Stimulated activated CD4-positive, alpha-beta T cell treated with anti-CD3 and anti-CD28 coated beads, Interleukin-4, amount 100 ng/mL, for 1 hour (primary cell): ENCODE measurements at regions not wholly inside any gene's neighbourhood (a gene's known extent, or its start where the extent isn't known, plus 50 kb on each side); places are given as distances from the start of the nearest gene placed in this dataset.
A peak's percentile ranks its signal among the peaks of the same experiment; 100 is the strongest.
"Not testable (repeated sequence)": the region's sequence is repeated elsewhere in the genome, so short reads cannot be mapped to it uniquely, and the experiment has no call there.

Experiments
- DNase-seq: peaks from one replicate; pipeline ENCODE4 v3.0.0-alpha.2; 2020

DNA sequence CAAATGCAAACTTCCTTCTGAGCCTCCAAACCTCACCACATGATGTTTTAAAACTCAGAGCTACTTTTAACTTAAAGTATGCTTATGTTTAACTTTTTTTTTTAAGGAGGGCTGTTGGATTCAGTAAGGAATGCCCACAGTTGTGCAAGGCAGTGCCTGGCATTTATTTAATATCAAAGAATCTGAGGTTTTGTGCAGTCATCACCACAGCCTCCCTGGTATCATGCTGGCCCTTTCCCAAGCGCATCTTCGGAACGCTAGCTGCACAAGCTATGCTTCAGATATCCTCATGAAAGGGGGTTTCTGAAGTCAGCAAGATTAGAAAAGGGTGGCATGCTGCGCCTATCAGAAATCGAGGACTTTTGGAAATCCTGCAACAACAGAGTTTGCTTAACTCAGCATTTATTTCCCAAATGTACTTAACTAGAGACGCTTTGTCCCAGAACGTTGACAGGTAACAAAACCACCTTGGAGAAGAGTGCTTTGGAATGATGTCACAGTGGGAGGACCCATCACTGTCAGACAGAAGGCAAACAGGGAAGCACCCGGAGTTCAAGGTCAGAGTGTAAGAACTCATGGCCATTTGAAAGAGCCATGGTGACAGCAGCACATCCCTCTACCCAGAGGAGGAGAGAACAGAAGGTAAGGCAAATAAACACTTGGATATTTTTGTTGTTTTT is 120.2 kb upstream of the IGF1R start:
- no peak for DNase-seq

- no peak for DNase-seq
Measured at GRCh38 chr15:98529205-98530145, 118.9 kb upstream of the IGF1R start.

DNA sequence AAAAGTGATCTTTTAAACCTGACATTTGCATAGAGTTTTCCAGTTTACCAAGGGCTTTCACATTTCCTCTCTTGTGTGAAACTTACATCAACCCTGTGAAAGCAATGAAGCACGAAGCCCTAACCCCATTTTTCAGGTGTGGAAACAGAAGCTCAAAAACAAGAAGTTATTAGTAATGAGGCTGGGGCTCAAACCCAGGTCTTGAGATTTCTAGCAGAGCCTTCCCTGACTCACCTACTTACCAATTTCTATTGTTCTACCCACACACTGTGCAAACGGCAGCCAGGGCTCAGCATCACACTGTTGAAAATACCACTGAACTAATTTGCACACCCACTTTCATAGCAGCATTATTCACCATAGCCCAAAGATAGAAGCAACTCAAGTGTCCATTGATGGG is 117.8 kb upstream of the IGF1R start:
- no peak for DNase-seq

- no peak for DNase-seq
Measured at GRCh38 chr15:98532063-98532462, 116.3 kb upstream of the IGF1R start.

DNA sequence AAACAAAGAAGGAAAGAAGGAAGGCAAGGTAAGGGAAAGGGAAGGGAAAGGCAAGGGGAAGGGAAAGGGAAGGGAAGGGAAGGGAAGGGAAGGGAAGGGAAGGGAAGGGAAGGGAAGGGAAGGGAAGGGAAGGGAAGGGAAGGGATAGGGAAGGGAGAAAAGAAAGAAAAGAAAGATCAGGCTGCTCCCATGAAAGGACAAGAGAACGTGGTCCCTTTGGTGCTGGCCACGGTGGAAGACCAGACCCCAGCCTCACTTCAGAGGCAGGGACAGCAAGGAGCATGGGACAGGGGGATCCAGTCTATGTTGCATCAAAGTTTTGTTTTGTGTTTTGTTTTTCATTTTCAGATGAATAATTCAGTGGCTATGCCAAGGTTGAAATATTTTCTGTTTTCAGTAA is 111.4 kb upstream of the IGF1R start:
- DNase-seq = no peak

- no peak for DNase-seq
Measured at GRCh38 chr15:98537516-98538060, 110.8 kb upstream of the IGF1R start.

DNA sequence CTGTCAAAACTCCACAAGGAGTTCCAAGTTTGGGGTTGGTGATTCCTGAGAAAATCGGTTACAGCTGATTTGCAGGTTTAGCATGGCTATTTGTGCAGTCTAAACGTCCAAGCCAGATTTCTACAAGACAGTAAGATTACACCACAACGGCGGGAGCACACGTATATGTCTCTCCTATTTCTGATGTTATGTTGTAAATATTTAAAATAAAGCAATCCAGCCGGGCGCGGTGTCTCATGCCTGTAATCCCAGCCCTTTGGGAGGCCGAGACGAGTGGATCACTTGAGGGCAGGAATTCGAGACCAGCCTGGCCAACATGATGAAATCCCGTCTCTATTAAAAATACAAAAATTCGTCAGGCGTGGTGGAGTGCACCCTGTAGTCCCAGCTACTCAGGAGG is 106.8 kb upstream of the IGF1R start:
- no peak for DNase-seq

DNA sequence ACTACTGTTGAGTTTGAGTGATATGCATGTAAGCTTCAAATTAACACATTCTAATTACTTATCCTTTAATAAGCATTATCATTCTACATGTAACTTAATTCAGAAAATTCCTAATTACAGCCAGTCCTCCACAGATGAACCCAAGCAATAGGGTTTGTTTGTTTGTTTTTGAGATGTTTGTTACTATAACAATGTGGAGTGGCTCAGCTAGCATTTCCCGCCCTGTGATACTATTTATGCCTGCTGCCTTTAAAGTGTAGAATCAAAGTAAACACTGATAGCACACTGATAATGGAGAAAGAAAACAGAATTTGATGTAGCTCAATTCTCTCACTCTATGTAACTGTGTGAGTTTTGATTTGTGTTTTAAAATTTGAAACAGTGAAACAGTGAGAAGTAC is 105.1 kb upstream of the IGF1R start:
- no peak for DNase-seq

DNA sequence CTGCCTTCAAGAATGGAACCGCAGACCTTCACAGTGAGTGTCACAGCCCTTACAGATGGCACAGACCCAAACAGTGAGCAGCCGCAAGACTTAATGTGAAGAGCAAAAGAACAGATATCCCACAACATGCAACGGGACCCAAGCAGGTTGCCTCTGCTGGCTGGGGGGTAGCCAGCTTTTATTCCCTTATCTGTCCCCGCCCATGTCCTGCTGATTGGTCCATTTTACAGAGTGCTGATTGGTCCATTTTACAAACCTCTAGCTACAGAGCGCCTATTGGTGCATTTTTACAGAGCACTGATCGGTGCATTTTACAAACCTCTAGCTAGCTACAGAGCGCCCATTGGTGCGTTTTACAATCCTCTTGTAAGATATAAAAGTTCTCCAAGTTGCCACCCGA is 102.0 kb upstream of the IGF1R start:
- DNase-seq = no peak

DNA sequence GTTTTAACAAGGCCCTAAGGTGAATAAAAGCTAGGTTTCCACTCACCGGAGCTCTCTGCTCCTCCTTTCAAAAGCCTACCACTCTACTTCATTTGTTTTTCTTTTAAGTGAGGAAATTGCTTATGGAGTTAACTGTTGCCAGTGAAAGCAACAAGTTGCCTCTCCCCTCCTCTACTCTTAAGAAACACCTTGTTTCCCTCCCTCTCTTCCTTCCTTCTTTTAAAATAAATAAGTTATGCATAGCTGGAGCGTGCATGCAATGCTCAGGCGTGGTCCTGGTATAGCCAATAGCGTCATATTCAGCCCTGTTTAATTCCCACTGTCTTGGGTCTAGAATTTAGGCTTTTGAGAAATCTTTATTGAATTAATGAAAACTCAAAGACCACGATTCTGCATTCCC is 101.1 kb upstream of the IGF1R start:
- DNase-seq = no peak

DNA sequence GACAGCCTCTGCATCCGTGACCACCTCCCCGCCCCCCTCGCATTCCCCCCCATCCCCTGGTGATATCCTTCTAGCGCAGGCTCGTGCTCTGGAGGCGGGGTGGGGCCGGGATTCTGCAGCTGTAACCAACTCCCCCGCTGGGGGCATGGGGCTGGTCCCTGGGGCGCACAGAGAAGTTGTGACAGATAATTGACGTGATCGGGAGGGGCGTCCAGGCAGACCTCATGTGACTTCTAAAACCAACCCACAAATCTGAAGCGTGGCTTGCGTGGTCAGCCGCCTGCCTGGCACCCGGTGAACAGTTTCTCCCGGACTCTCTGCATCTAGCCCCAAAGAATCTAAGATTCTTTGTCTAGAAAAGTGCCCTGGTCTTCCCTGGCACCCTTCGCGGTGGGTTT is 100.6 kb upstream of the IGF1R start:
- DNase-seq = no peak

GRCh38 chr15:98548139-98548971 is 100.0 kb upstream of the IGF1R start:
- DNase-seq = peak; percentile 56

DNA sequence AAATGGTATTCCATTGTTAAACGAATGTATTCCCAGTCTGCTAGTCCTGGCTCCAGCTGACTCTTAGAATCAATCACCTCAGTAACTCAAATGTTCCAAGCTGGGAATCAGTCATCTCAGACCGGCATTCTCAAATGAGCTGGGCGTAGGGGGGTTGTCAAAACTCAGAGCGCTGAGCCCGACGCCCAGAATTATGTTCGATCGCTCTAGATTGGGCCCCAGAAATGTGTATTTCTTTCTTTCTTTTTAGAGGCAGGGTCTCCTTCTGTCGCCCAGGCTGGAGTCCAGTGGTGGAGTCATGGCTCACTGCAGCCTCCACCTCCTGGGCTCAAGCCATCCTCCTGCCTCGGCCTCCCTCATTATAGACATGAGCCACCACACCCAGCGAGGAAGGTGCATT is 99.3 kb upstream of the IGF1R start:
- no peak for DNase-seq

DNA sequence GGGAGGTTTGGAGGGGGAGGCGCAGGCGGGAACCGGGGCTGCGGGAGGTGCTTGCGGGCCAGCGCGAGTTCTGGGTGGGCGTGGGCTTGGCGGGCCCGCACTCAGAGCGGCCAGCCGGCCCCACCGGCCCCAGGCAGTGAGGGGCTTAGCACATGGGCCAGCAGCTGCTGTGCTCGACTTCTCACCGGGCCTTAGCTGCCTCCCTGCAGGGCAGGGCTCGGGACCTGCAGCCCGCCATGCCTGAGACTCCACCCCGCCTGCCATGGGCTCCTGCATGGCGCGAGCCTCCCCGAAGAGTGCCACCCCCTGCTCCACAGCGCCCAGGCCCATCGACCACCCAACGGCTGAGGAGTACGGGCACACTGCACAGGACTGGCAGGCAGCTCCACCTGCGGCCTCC is 98.6 kb upstream of the IGF1R start:
- DNase-seq = no peak

- not testable (repeated sequence) for DNase-seq
Measured at GRCh38 chr15:98550363-98550762, 98.0 kb upstream of the IGF1R start.

DNA sequence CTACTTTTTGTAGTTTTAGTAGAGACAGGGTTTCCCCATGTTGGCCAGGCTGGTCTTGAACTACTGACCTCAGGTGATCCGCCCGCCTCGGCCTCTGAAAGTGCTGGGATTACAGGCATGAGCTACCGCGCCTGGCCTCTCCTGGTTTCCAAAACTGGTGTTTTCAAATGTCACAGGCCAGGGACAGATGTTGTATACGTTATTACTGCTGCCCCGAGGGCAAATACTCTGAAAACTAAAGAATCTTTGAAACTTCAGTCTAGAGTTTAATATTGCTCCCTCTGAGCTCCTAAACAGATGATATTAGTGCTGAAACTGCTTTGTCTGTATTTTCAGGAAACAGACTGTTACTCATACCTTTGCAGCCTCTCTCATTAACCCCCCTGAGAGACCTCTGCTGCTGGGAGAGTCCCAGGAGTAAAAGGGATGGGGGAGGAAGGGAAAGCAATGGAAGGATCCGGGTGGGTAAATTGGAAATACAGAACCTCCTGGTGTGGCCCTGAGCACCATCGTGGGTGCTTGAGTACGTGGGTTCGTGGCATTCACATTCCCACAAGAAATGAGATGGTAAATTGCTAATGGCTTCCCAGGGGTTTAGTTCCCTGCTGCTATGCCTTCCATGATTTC is 96.3 kb upstream of the IGF1R start:
- DNase-seq = no peak

- DNase-seq = no peak
Measured at GRCh38 chr15:98554272-98555172, 93.8 kb upstream of the IGF1R start.

DNA sequence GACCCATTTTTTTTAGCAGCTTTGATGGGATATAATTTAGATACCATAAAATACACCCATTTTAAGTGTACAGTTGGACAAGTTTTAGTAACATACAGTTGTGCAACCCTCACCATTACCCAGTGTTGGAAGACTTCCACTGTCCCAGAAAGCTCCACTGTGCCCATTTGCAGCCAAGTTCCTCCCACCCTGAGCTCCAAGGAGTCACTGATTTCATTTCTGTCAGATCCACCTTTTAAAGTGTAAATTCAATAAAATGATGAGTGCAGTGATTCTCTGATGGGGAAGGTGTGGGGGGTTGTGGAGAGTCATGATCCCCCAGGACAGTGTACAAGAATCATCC is 93.2 kb upstream of the IGF1R start:
- no peak for DNase-seq

DNA sequence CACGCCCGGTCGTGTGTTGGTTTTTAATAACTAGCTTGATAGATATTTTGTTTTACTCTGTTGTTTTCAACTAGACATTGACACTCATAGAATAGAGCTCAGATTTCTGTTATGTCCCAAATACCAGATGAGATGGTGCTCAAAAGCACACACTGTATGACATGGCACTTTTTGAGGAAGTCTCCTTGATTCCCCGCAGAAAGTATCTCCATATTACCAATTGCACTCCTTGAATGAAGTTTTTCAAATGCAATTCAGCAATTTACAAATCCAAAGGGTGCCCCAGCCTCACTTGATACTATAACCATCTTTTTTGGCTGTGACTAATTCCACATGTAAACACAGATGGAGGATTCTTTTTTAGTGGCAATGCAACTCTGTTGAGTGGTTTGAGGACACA is 92.0 kb upstream of the IGF1R start:
- DNase-seq = no peak

DNA sequence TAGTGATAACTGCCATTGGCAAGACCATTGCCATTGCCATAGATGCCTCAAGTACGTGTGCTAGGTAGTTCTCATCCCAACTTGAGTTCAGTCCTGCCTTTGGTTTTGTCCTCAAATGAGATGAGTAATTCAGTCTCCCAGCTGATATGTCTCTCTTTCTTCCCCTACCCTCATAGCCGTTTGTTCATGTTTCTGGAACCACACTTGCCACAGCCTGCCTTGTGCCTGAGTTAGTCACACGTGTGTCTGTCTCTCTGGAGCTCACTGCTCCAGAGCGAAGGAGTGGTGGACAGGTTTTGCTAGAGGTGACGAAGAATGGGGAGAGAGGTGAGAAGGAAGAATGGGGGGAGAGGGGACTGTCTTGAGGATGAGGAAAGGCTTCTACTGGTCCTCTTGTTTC is 88.0 kb upstream of the IGF1R start:
- DNase-seq = no peak

DNA sequence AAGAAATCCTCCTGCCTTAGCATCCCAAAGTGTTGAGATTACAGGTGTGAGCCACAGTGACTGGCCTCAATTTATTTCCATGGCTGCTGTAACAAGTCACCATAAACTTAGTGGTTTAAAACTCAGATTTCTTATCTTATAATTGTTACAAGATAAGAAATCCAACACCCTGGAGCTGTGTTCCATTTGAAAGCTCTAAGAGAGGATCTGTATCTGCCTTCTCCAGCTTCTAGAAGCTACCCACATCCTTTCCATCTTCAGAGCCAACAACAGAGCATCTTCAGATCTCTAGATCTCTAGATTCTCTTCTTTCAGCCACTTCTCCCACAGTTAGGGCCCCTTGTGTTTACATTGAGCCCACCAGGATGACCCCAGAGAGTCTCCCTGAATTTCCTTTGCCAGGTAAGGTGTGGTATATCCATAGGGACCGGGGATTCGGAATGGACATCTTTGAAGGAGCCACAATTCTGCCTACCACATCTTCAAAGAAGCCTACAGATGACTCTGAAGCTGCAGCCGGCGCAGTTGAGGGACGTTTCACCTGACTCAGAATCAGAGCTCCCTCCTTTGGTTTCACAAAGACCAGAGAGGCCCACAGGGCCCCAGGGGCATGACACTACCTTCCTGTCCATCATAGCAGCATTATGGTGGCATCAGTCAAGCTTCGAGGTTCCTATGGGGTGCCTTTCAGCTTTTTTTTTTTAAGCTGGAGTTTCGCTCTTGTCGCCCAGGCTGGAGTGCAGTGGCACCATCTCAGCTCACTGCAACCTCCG is 87.0 kb upstream of the IGF1R start:
- no peak for DNase-seq
